Breast epithelium (tissue), 4 donors: ENCODE measurements at regions not wholly inside any gene's neighbourhood (a gene's known extent, or its start where the extent isn't known, plus 50 kb on each side); places are given as distances from the start of the nearest gene placed in this dataset.

ENCODE experiments used
- DNase-seq, 2 donors: peaks; one replicate each; pipeline ENCODE4 v3.0.0-alpha.2; 2019; ENCODE audit warnings: low spot score in 2 of 2
- H3K27ac ChIP-seq, 2 donors: fragments of 200-600 bp; sonication (generic) in 1 of 2; one replicate each; pipeline ENCODE4 v1.5.1; 2016 to 2019; ENCODE audit warnings: mild to moderate bottlenecking in 1 of 2
- H3K27me3 ChIP-seq, 2 donors: fragments of 200-600 bp; sonication (generic) in 1 of 2; one replicate each; pipeline versions ENCODE4 v1.5.1 to v1.6.0; 2017 to 2019; ENCODE audit warnings: control low read depth in 1 of 2, mild to moderate bottlenecking in 1 of 2
- H3K36me3 ChIP-seq: fragments of 200-600 bp; one replicate; pipeline ENCODE4 v1.5.1; 2019
- H3K4me1 ChIP-seq, 2 donors: fragments of 200-600 bp; sonication (generic); one replicate each; pipeline ENCODE4 v1.5.1; 2016 to 2019; ENCODE audit warnings: control low read depth in 1 of 2
- H3K4me3 ChIP-seq, 3 donors: fragments of 200-600 bp; sonication (generic); 1 replicate in 2 of 3; 2 replicates in 1 of 3; pipeline ENCODE4 v1.5.1; 2016 to 2019; ENCODE audit warnings: mild to moderate bottlenecking in 3 of 3, moderate library complexity in 2 of 3
- H3K9me3 ChIP-seq, 2 donors: fragments of 200-600 bp; sonication (generic) in 1 of 2; one replicate each; pipeline ENCODE4 v1.5.1; 2016 to 2019; ENCODE audit warnings: control low read depth in 1 of 2
- CTCF ChIP-seq, 3 donors: fragments of 450-650 bp; IDR thresholded peaks; one replicate each; pipeline ENCODE4 v1.5.1; 2016 to 2017; ENCODE audit warnings: antibody characterized with exemption in 3 of 3, mild to moderate bottlenecking in 3 of 3, moderate library complexity in 3 of 3
- POLR2A ChIP-seq: fragments of 450-650 bp; IDR thresholded peaks from one replicate; pipeline ENCODE4 v1.6.1; 2016; ENCODE audit warnings: antibody characterized with exemption, mild to moderate bottlenecking, moderate library complexity
- POLR2AphosphoS5 ChIP-seq, 3 donors: sonication (generic); formaldehyde crosslinking; IDR thresholded peaks; one replicate each; pipeline ENCODE4 v1.6.1; 2017; ENCODE audit warnings: antibody characterized with exemption in 3 of 3
- intact Hi-C: fragments of 100-400 bp; cut with DNase I; formaldehyde crosslinking; loops from one replicate; pipeline ENCODE4 v1.15.1; 2023; ENCODE audit warnings: low total_unique reads

- Histone ChIP-seq H3K4me3 (no peak overlapping the region), H3K27ac (no peak overlapping the region), H3K9me3 (no peaks in the 10 kb centered on the region), H3K36me3 (no peaks in the 10 kb centered on the region), H3K4me1 (no peaks in the 10 kb centered on the region), H3K27me3 (no peaks in the 10 kb centered on the region)
- no peak for DNase-seq
- intact Hi-C loops = no loop called here
- TF ChIP-seq CTCF (IDR thresholded peaks at IDR 0.05) = no peak
- TF ChIP-seq POLR2A = no peak
- no peak for TF ChIP-seq POLR2AphosphoS5 (IDR thresholded peaks at IDR 0.05)
Measured at GRCh38 chr12:42953021-42953420, 363.5 kb upstream of the PRICKLE1 start.

- DNase-seq = no peak
- no peak overlapping the region for H3K27ac ChIP-seq
- TF ChIP-seq CTCF (IDR thresholded peaks at IDR 0.05) (no peak), POLR2A (no peak), POLR2AphosphoS5 (IDR thresholded peaks at IDR 0.05) (no peak)
- no peaks in the 10 kb centered on the region for H3K36me3 ChIP-seq
- H3K27me3 ChIP-seq = no peaks in the 10 kb centered on the region
- no peaks in the 10 kb centered on the region for H3K4me1 ChIP-seq
- intact Hi-C loops = no loop called here
- peaks cover 17% of the 10 kb centered on the region in 2 donors for H3K9me3 ChIP-seq
- H3K4me3 ChIP-seq = no peak overlapping the region
Measured at GRCh38 chr12:42946871-42947381, 357.4 kb upstream of the PRICKLE1 start.

- TF ChIP-seq CTCF (IDR thresholded peaks at IDR 0.05) (no peak), POLR2AphosphoS5 (IDR thresholded peaks at IDR 0.05) (no peak), POLR2A (no peak)
- no peak for DNase-seq
- H3K36me3 ChIP-seq = no peaks in the 10 kb centered on the region
- H3K4me1 ChIP-seq = no peaks in the 10 kb centered on the region
- no peak overlapping the region for H3K27ac ChIP-seq
- H3K27me3 ChIP-seq = no peaks in the 10 kb centered on the region
- intact Hi-C loops = no loop called here
- H3K9me3 ChIP-seq = peaks cover 17 to 24% of the 10 kb centered on the region in 2 donors
- no peak overlapping the region for H3K4me3 ChIP-seq
Measured at GRCh38 chr12:42945927-42946326, 356.4 kb upstream of the PRICKLE1 start.

- DNase-seq = no peak
- Histone ChIP-seq H3K36me3 (no peaks in the 10 kb centered on the region), H3K4me1 (no peaks in the 10 kb centered on the region), H3K27ac (no peak overlapping the region), H3K9me3 (peaks cover 17 to 24% of the 10 kb centered on the region in 2 donors), H3K27me3 (no peaks in the 10 kb centered on the region), H3K4me3 (no peak overlapping the region)
- intact Hi-C loops = no loop called here
- TF ChIP-seq POLR2A (no peak), POLR2AphosphoS5 (IDR thresholded peaks at IDR 0.05) (no peak), CTCF (IDR thresholded peaks at IDR 0.05) (no peak)
Measured at GRCh38 chr12:42944516-42944915, 355.0 kb upstream of the PRICKLE1 start.

GRCh38 chr12:42936991-42937390 lies 347.4 kb upstream of the PRICKLE1 start:
- Histone ChIP-seq H3K4me1 (no peaks in the 10 kb centered on the region), H3K9me3 (peaks cover 0 to 8% of the 10 kb centered on the region in 2 donors), H3K4me3 (no peak overlapping the region), H3K36me3 (no peaks in the 10 kb centered on the region), H3K27ac (no peak overlapping the region), H3K27me3 (no peaks in the 10 kb centered on the region)
- intact Hi-C loops = no loop called here
- DNase-seq = no peak
- TF ChIP-seq POLR2AphosphoS5 (IDR thresholded peaks at IDR 0.05) (no peak), CTCF (IDR thresholded peaks at IDR 0.05) (no peak), POLR2A (no peak)
